ENCODE measurements at regions not wholly inside any gene's neighbourhood (a gene's known extent, or its start where the extent isn't known, plus 50 kb on each side); places are given as distances from the start of the nearest gene placed in this dataset.

- no peak for DNase-seq (ENCODE audit: low spot score)
Observed at GRCh38 chr18:75801178-75801577, 373.7 kb upstream of the SMIM21 start.

GRCh38 chr18:75800331-75800648, 372.8 kb upstream of the SMIM21 start:
- no peak for DNase-seq (ENCODE audit: low spot score)

GRCh38 chr18:75799449-75800330, 372.2 kb upstream of the SMIM21 start:
- DNase-seq (ENCODE audit: low spot score), result no peak

- no peak for DNase-seq (ENCODE audit: low spot score)
Observed at GRCh38 chr18:75797046-75797445, 369.5 kb upstream of the SMIM21 start.

GRCh38 chr18:75790796-75791195, 363.3 kb upstream of the SMIM21 start:
- no peak for DNase-seq (ENCODE audit: low spot score)

- no peak for DNase-seq (ENCODE audit: low spot score)
Observed at GRCh38 chr18:75790111-75790510, 362.6 kb upstream of the SMIM21 start.

- DNase-seq (ENCODE audit: low spot score), result no peak
Observed at GRCh38 chr18:75785834-75786233, 358.3 kb upstream of the SMIM21 start.

GRCh38 chr18:75785206-75785605, 357.7 kb upstream of the SMIM21 start:
- no peak for DNase-seq (ENCODE audit: low spot score)

GRCh38 chr18:75784390-75784789, 356.9 kb upstream of the SMIM21 start:
- no peak for DNase-seq (ENCODE audit: low spot score)

- no peak for DNase-seq (ENCODE audit: low spot score)
Observed at GRCh38 chr18:75783566-75784281, 356.2 kb upstream of the SMIM21 start.

- DNase-seq (ENCODE audit: low spot score), result no peak
Observed at GRCh38 chr18:75782826-75783225, 355.3 kb upstream of the SMIM21 start.

GRCh38 chr18:75782204-75782603, 354.7 kb upstream of the SMIM21 start:
- DNase-seq (ENCODE audit: low spot score), result no peak

GRCh38 chr18:75779910-75780309, 352.4 kb upstream of the SMIM21 start:
- no peak for DNase-seq (ENCODE audit: low spot score)

- DNase-seq (ENCODE audit: low spot score), result no peak
Observed at GRCh38 chr18:75779450-75779849, 351.9 kb upstream of the SMIM21 start.

- no peak for DNase-seq (ENCODE audit: low spot score)
Observed at GRCh38 chr18:75777630-75778029, 350.1 kb upstream of the SMIM21 start.

- no peak for DNase-seq (ENCODE audit: low spot score)
Observed at GRCh38 chr18:75775121-75775520, 347.6 kb upstream of the SMIM21 start.

GRCh38 chr18:75773618-75774017, 346.1 kb upstream of the SMIM21 start:
- DNase-seq (ENCODE audit: low spot score), result no peak

- DNase-seq (ENCODE audit: low spot score), result no peak
Observed at GRCh38 chr18:75762758-75763157, 335.3 kb upstream of the SMIM21 start.

- DNase-seq (ENCODE audit: low spot score), result no peak
Observed at GRCh38 chr18:75760208-75760607, 332.7 kb upstream of the SMIM21 start.

GRCh38 chr18:75757951-75758350, 330.4 kb upstream of the SMIM21 start:
- no peak for DNase-seq (ENCODE audit: low spot score)

GRCh38 chr18:75754433-75754832, 326.9 kb upstream of the SMIM21 start:
- DNase-seq (ENCODE audit: low spot score), result no peak

- no peak for DNase-seq (ENCODE audit: low spot score)
Observed at GRCh38 chr18:75753753-75754152, 326.2 kb upstream of the SMIM21 start.

GRCh38 chr18:75752740-75753263, 325.3 kb upstream of the SMIM21 start:
- no peak for DNase-seq (ENCODE audit: low spot score)

Measured in ecto neural progenitor cell (in vitro differentiated cells).